SW480 (cell line): ENCODE measurements at regions not wholly inside any gene's neighbourhood (a gene's known extent, or its start where the extent isn't known, plus 50 kb on each side); places are given as distances from the start of the nearest gene placed in this dataset.

ENCODE experiments used
- DNase-seq: peaks from one replicate; pipeline ENCODE4 v3.0.0-alpha.2; 2016; ENCODE audit warnings: low spot score

GRCh38 chr1:60343736-60344135, 270.2 kb upstream of the C1orf87 start:
- DNase-seq = no peak

GRCh38 chr1:60342569-60342968, 269.0 kb upstream of the C1orf87 start:
- DNase-seq = peak; percentile 94

GRCh38 chr1:60341274-60341673, 267.7 kb upstream of the C1orf87 start:
- no peak for DNase-seq

- no peak for DNase-seq
Observed at GRCh38 chr1:60331647-60332046, 258.1 kb upstream of the C1orf87 start.

- DNase-seq = no peak
Observed at GRCh38 chr1:60329651-60330050, 256.1 kb upstream of the C1orf87 start.

- no peak for DNase-seq
Observed at GRCh38 chr1:60311838-60312237, 238.3 kb upstream of the C1orf87 start.

GRCh38 chr1:60299581-60299980, 226.0 kb upstream of the C1orf87 start:
- no peak for DNase-seq

GRCh38 chr1:60298290-60298689, 224.7 kb upstream of the C1orf87 start:
- DNase-seq = no peak

GRCh38 chr1:60296794-60297193, 223.2 kb upstream of the C1orf87 start:
- no peak for DNase-seq

GRCh38 chr1:60292140-60292539, 218.6 kb upstream of the C1orf87 start:
- DNase-seq = no peak

- no peak for DNase-seq
Observed at GRCh38 chr1:60290393-60290792, 216.8 kb upstream of the C1orf87 start.

- DNase-seq = no peak
Observed at GRCh38 chr1:60287536-60287935, 214.0 kb upstream of the C1orf87 start.

- DNase-seq = no peak
Observed at GRCh38 chr1:60283690-60284089, 210.1 kb upstream of the C1orf87 start.

- DNase-seq = peak; percentile 95
Observed at GRCh38 chr1:60281360-60281932, 207.9 kb upstream of the C1orf87 start.

- peak; percentile 5 for DNase-seq
Observed at GRCh38 chr1:60280819-60281218, 207.2 kb upstream of the C1orf87 start.

- no peak for DNase-seq
Observed at GRCh38 chr1:60280256-60280655, 206.7 kb upstream of the C1orf87 start.

GRCh38 chr1:60279798-60280197, 206.2 kb upstream of the C1orf87 start:
- no peak for DNase-seq

GRCh38 chr1:60277269-60277668, 203.7 kb upstream of the C1orf87 start:
- DNase-seq = no peak

- no peak for DNase-seq
Observed at GRCh38 chr1:60274422-60275290, 201.1 kb upstream of the C1orf87 start.

GRCh38 chr1:60273185-60273584, 199.6 kb upstream of the C1orf87 start:
- no peak for DNase-seq

GRCh38 chr1:60271041-60271440, 197.5 kb upstream of the C1orf87 start:
- no peak for DNase-seq

GRCh38 chr1:60268451-60268850, 194.9 kb upstream of the C1orf87 start:
- DNase-seq = no peak
